Liver (tissue), 8 donors: ENCODE measurements at regions not wholly inside any gene's neighbourhood (a gene's known extent, or its start where the extent isn't known, plus 50 kb on each side); places are given as distances from the start of the nearest gene placed in this dataset.

Experiments used
- DNase-seq: peaks from one replicate; pipeline ENCODE4 v3.0.0-alpha.2; 2017; ENCODE audit warnings: low spot score
- H3K27ac ChIP-seq, 2 donors: one replicate each; pipeline ENCODE4 v1.7.0; 2013; ENCODE audit warnings: inconsistent platforms in 2 of 2, low read length in 2 of 2, control low read depth in 1 of 2, low read depth in 1 of 2, mild to moderate bottlenecking in 1 of 2
- H3K27me3 ChIP-seq, 4 donors: one replicate each; pipeline versions ENCODE4 v1.6.1 to v1.7.0; 2013; ENCODE audit warnings: low read length in 3 of 4, inconsistent platforms in 1 of 4, mild to moderate bottlenecking in 1 of 4, moderate library complexity in 1 of 4; ENCODE audit not compliant: control insufficient read depth in 4 of 4, insufficient read depth in 4 of 4
- H3K36me3 ChIP-seq, 4 donors: one replicate each; pipeline versions ENCODE4 v1.6.1 to v1.7.0; 2013; ENCODE audit warnings: low read length in 3 of 4, mild to moderate bottlenecking in 3 of 4, low read depth in 1 of 4, moderate library complexity in 1 of 4; ENCODE audit not compliant: control insufficient read depth in 4 of 4, insufficient read depth in 3 of 4
- H3K4me1 ChIP-seq, 4 donors: one replicate each; pipeline versions ENCODE4 v1.6.1 to v1.7.0; 2013; ENCODE audit warnings: low read length in 3 of 4, mild to moderate bottlenecking in 3 of 4, moderate library complexity in 1 of 4; ENCODE audit not compliant: control insufficient read depth in 4 of 4, insufficient read depth in 4 of 4
- H3K4me3 ChIP-seq, 3 donors: one replicate each; pipeline versions ENCODE4 v1.6.1 to v1.7.0; 2013; ENCODE audit warnings: low read length in 3 of 3, control low read depth in 1 of 3, low read depth in 1 of 3, mild to moderate bottlenecking in 1 of 3
- H3K9ac ChIP-seq, 2 donors: one replicate each; pipeline ENCODE4 v1.7.0; 2013; ENCODE audit warnings: low read length in 2 of 2, mild to moderate bottlenecking in 2 of 2, moderate library complexity in 2 of 2, control low read depth in 1 of 2, low read depth in 1 of 2
- H3K9me3 ChIP-seq, 4 donors: one replicate each; pipeline versions ENCODE4 v1.6.1 to v1.7.0; 2013; ENCODE audit warnings: low read length in 3 of 4; ENCODE audit not compliant: control insufficient read depth in 4 of 4
- CTCF ChIP-seq: fragments of 150-350 bp; IDR thresholded peaks from 2 replicates; pipeline ENCODE4 v1.5.1; 2017; ENCODE audit warnings: improper control_type of control experiment, low read depth, low read length; ENCODE audit not compliant: missing input control
- EGR1 ChIP-seq, 2 donors: IDR thresholded peaks; 2 replicates each; pipeline ENCODE4 v1.6.1; 2016 to 2018; ENCODE audit warnings: antibody characterized with exemption in 2 of 2, low read depth in 2 of 2
- FOXA1 ChIP-seq: IDR thresholded peaks from 2 replicates; pipeline ENCODE4 v1.6.1; 2016; ENCODE audit warnings: antibody characterized with exemption
- FOXA2 ChIP-seq: IDR thresholded peaks from 2 replicates; pipeline ENCODE4 v1.6.1; 2016; ENCODE audit warnings: antibody characterized with exemption
- GABPA ChIP-seq, 2 donors: IDR thresholded peaks in 1 of 2; conservative IDR thresholded peaks in 1 of 2; 2 replicates each; pipeline ENCODE4 v1.6.1; 2016; ENCODE audit warnings: antibody characterized with exemption in 2 of 2, mild to moderate bottlenecking in 1 of 2, moderate library complexity in 1 of 2
- HNF4A ChIP-seq, 2 donors: conservative IDR thresholded peaks; 2 replicates each; pipeline ENCODE4 v1.6.1; 2016; ENCODE audit warnings: antibody characterized with exemption in 2 of 2, mild to moderate bottlenecking in 2 of 2
- JUND ChIP-seq, 2 donors: IDR thresholded peaks; 2 replicates each; pipeline ENCODE4 v1.6.1; 2016; ENCODE audit warnings: antibody characterized with exemption in 2 of 2
- MAX ChIP-seq: IDR thresholded peaks from 2 replicates; pipeline ENCODE4 v1.6.1; 2016; ENCODE audit warnings: antibody characterized with exemption
- NR2F2 ChIP-seq: IDR thresholded peaks from 2 replicates; pipeline ENCODE4 v1.6.1; 2016; ENCODE audit warnings: antibody characterized with exemption
- RAD21 ChIP-seq, 2 donors: IDR thresholded peaks; 2 replicates each; pipeline ENCODE4 v1.6.1; 2016; ENCODE audit warnings: antibody characterized with exemption in 2 of 2, mild to moderate bottlenecking in 2 of 2
- REST ChIP-seq: IDR thresholded peaks from 2 replicates; pipeline ENCODE4 v1.6.1; 2016; ENCODE audit warnings: antibody characterized with exemption, mild to moderate bottlenecking
- RXRA ChIP-seq, 2 donors: IDR thresholded peaks; 2 replicates each; pipeline ENCODE4 v1.6.1; 2017 to 2018; ENCODE audit warnings: antibody characterized with exemption in 2 of 2, mild to moderate bottlenecking in 1 of 2
- SP1 ChIP-seq: IDR thresholded peaks from 2 replicates; pipeline ENCODE4 v1.6.1; 2018; ENCODE audit warnings: antibody characterized with exemption, mild to moderate bottlenecking
- TAF1 ChIP-seq: conservative IDR thresholded peaks from 2 replicates; pipeline ENCODE4 v1.6.1; 2016; ENCODE audit warnings: antibody characterized with exemption, mild to moderate bottlenecking
- YY1 ChIP-seq: IDR thresholded peaks from 2 replicates; pipeline ENCODE4 v1.6.1; 2016; ENCODE audit warnings: antibody characterized with exemption, mild to moderate bottlenecking
- ZBTB33 ChIP-seq: IDR thresholded peaks from 2 replicates; pipeline ENCODE4 v1.6.1; 2016; ENCODE audit warnings: antibody characterized with exemption
- WGBS: extraction: QIAGEN DNeasy Blood & Tissue Kit; methylation state at CpG from one replicate; pipeline ENCODE4 v1.1.7; 2013; 5-methylcytosine and 5-hydroxymethylcytosine counted together
- donor health status: healthy.
- donor health status: healthy.
- donor health status: healthy.
- donor health status: healthy.
- donor health status: healthy.

DNA sequence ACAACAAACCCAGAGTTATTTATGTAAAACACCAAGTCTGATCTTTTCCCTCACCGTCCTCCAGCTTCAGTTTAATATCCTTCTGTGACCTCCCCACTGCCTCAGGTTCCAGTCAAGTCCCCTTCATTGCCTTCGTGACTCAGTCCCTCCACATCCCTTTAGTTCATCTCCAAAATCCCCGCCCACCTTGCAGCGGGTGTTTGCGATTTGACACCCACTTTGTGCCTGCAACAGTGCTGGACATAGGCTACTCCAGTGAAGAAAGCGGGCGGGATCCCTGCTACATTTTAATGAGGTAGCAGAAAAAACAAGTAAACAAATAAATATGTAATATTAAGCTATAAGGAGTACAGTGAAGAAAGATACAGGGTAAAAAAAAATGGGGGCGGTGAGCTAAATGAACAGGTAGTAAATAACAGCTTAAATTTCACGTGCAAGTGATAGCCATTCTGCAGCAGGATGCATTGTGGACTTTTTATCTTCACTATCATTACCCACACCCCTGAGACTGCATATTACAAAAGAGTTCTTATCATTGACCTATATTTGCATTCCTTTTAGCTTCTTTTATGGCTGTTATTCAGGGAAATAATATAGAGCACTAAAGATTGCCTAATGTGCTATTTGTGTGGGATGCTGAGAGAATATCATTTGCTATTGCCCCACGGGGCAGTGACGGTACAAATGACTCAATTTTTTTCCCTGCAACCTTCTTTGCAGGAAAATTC is 222.8 kb upstream of the NUDT4 start:
- 70% methylated on average over 11 of the region's 11 CpGs for WGBS
- no peaks in the 10 kb centered on the region for H3K27me3 ChIP-seq
- peaks cover 2 to 30% (median 22%) of the 10 kb centered on the region in 4 donors for H3K4me1 ChIP-seq
- TF ChIP-seq NR2F2 (no peak), CTCF (no peak), YY1 (no peak), RXRA (IDR thresholded peaks at IDR 0.05) (peak in 1 of 2 donors; percentile 44), HNF4A (conservative IDR thresholded peaks at IDR 0.05) (peak in 1 of 2 donors; percentile 25), REST (no peak), RAD21 (IDR thresholded peaks at IDR 0.05) (no peak), EGR1 (IDR thresholded peaks at IDR 0.05; ENCODE audit: low read depth in 2 of 2) (no peak), MAX (peak; percentile 13), FOXA1 (no peak), JUND (IDR thresholded peaks at IDR 0.05) (peak in 1 of 2 donors; percentile 10), GABPA (IDR thresholded peaks at IDR 0.05 in 1 of 2, conservative IDR thresholded peaks at IDR 0.05 in 1 of 2) (no peak)
- DNase-seq: no peak
- no peaks in the 10 kb centered on the region for H3K9me3 ChIP-seq
- no peaks in the 10 kb centered on the region for H3K36me3 ChIP-seq
- peak overlapping the region; percentile 33 to 66 for H3K27ac ChIP-seq
- H3K9ac ChIP-seq: no peak overlapping the region
- H3K4me3 ChIP-seq: no peak overlapping the region

GRCh38 chr12:93156086-93156716 is 221.5 kb upstream of the NUDT4 start:
- DNase-seq: no peak
- WGBS: 39% methylated on average over 7 of the region's 7 CpGs
- TF ChIP-seq RXRA (IDR thresholded peaks at IDR 0.05) (peak in 1 of 2 donors; percentile 45), YY1 (peak; percentile 87), NR2F2 (no peak), ZBTB33 (no peak), TAF1 (no peak), REST (no peak), EGR1 (IDR thresholded peaks at IDR 0.05; ENCODE audit: low read depth in 2 of 2) (no peak), FOXA2 (no peak), SP1 (no peak), JUND (IDR thresholded peaks at IDR 0.05) (no peak), CTCF (no peak)

More at GRCh38 chr12:93156086-93156716, 221.5 kb upstream of the NUDT4 start:
- Histone ChIP-seq H3K27me3 (no peaks in the 10 kb centered on the region), H3K27ac (peak overlapping the region; percentile 36 to 66), H3K4me1 (peaks cover 2 to 30% (median 20%) of the 10 kb centered on the region in 4 donors), H3K4me3 (no peak overlapping the region), H3K36me3 (no peaks in the 10 kb centered on the region), H3K9ac (peak overlapping the region in 1 of 2 donors; percentile 63), H3K9me3 (no peaks in the 10 kb centered on the region)
